Right lobe of liver (tissue), 6 donors: ENCODE measurements at regions not wholly inside any gene's neighbourhood (a gene's known extent, or its start where the extent isn't known, plus 50 kb on each side); places are given as distances from the start of the nearest gene placed in this dataset.
A peak's percentile ranks its signal among the peaks of the same experiment; 100 is the strongest.
"Not testable (repeated sequence)": the region's sequence is repeated elsewhere in the genome, so short reads cannot be mapped to it uniquely, and the experiment has no call there.

ENCODE experiments used
- ATAC-seq, 4 donors: fragments of 200-7000 bp; cut with Tn5 transposase; one replicate each; pipeline ENCODE4 v1.9.1; 2020; ENCODE audit warnings: mild to moderate bottlenecking in 4 of 4, moderate library complexity in 4 of 4
- DNase-seq, 3 donors: peaks; one replicate each; pipeline ENCODE4 v3.0.0-alpha.2; 2020
- H3K27ac ChIP-seq, 3 donors: fragments of 200-600 bp; one replicate each; pipeline ENCODE4 v1.8.0; 2022
- H3K27me3 ChIP-seq, 2 donors: fragments of 200-600 bp; one replicate each; pipeline ENCODE4 v1.8.0; 2022
- H3K36me3 ChIP-seq, 4 donors: fragments of 200-600 bp; sonication (generic) in 1 of 4; one replicate each; pipeline versions ENCODE4 v1.5.1 to v1.8.0; 2017 to 2022; ENCODE audit warnings: control low read depth in 1 of 4
- H3K4me1 ChIP-seq, 4 donors: fragments of 200-600 bp; sonication (generic) in 1 of 4; one replicate each; pipeline versions ENCODE4 v1.5.1 to v1.8.0; 2017 to 2022; ENCODE audit warnings: control low read depth in 1 of 4
- H3K4me3 ChIP-seq, 3 donors: fragments of 200-600 bp; one replicate each; pipeline ENCODE4 v1.8.0; 2022
- H3K9me3 ChIP-seq, 4 donors: fragments of 200-600 bp; sonication (generic) in 1 of 4; one replicate each; pipeline versions ENCODE4 v1.5.1 to v1.8.0; 2017 to 2022; ENCODE audit warnings: control low read depth in 1 of 4
- WGBS: methylation state at CpG from one replicate; pipeline ENCODE4 v1.1.6; 2018; ENCODE audit warnings: low coverage, low lambda C conversion rate; ENCODE audit not compliant: insufficient coverage; ENCODE audit errors: missing lambda C conversion rate; 5-methylcytosine and 5-hydroxymethylcytosine counted together
- intact Hi-C, 2 donors: fragments of 100-400 bp; cut with DNase I; formaldehyde crosslinking; loops; one replicate each; pipeline versions ENCODE4 v1.11.2 to v1.14.1; 2022
- TF ChIP-seq, protein P1 (sequence below), 4 donors: fragments of 200-600 bp in 3 of 4; fragments of 450-650 bp in 1 of 4; IDR thresholded peaks; one replicate each; pipeline versions ENCODE4 v1.5.1 to v1.8.0; 2016 to 2022; ENCODE audit warnings: antibody characterized with exemption in 4 of 4, mild to moderate bottlenecking in 2 of 4
- donor health status: DM: no; HTN: yes; CAD: no.
- donor health status: DM: no; HTN: no; CAD: no.
- donor health status: DM: no; HTN: no; CAD: no.
- donor health status: DM: no; HTN: yes; CAD: no.
- donor health status: DM: no; HTN: yes; CAD: no.

DNA sequence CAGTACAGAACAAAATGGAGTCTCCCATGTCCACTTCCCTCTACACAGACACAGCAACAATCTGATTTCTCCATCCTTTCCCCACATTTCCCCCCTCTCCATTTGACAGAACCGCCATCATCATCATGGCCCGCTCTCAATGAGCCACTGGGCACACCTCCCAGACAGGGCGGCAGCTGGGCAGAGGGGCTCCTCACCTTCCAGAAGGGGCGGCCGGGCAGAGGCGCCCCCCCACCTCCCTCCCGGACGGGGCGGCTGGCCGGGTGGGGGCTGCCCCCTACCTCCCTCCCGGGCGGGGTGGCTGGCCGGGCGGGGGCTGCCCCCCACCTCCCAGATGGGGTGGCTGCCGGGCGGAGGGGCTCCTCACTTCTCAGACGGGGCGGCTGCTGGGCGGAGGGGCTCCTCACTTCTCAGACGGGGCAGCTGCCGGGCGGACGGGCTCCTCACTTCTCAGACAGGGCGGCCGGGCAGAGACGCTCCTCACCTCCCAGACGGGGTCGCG, 337.9 kb downstream of the GOLGA6L6 start:
- DNase-seq, H3K9me3 ChIP-seq: not testable (repeated sequence)

DNA sequence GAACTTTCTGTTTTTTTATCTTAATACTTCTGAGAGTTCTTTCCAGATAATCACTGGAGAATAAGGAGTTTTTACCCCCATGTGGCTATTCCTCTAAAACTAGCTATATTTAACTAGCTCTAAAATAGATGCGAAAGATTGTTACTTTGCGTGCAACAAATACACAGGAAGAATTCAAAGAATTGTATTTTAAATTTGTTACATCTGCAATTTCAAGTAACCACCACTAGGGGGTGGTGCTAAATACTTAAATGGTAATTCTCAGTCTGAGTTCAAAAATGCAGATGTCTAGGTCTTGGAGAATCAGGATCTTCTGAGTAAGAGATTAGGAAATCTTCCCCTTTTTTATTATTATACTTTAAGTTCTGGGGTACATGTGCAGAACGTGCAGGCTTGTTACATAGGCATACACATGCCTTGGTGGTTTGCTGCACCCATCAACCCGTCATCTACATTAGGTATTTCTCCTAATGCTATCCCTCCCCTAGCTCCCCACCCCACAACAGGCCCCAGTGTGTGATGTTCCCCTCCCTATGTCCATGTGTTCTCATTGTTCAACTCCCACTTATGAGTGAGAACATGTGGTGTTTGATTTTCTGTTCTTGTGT, 346.9 kb downstream of the GOLGA6L6 start:
- H3K36me3 ChIP-seq, H3K27me3 ChIP-seq, H3K4me1 ChIP-seq, DNase-seq, intact Hi-C loops, H3K4me3 ChIP-seq, H3K9me3 ChIP-seq, H3K27ac ChIP-seq: not testable (repeated sequence)
- 44% methylated on average over 4 of the region's 4 CpGs for WGBS
- peak in 1 of 4 donors; percentile 26 for ATAC-seq
- TF ChIP-seq, protein P1, sequence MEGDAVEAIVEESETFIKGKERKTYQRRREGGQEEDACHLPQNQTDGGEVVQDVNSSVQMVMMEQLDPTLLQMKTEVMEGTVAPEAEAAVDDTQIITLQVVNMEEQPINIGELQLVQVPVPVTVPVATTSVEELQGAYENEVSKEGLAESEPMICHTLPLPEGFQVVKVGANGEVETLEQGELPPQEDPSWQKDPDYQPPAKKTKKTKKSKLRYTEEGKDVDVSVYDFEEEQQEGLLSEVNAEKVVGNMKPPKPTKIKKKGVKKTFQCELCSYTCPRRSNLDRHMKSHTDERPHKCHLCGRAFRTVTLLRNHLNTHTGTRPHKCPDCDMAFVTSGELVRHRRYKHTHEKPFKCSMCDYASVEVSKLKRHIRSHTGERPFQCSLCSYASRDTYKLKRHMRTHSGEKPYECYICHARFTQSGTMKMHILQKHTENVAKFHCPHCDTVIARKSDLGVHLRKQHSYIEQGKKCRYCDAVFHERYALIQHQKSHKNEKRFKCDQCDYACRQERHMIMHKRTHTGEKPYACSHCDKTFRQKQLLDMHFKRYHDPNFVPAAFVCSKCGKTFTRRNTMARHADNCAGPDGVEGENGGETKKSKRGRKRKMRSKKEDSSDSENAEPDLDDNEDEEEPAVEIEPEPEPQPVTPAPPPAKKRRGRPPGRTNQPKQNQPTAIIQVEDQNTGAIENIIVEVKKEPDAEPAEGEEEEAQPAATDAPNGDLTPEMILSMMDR (IDR thresholded peaks at IDR 0.05), result peak in 3 of 4 donors; percentile 32 to 48 (median 40)

More for the DNA sequence above, 337.9 kb downstream of the GOLGA6L6 start:
- H3K27ac ChIP-seq, H3K4me1 ChIP-seq, H3K4me3 ChIP-seq, H3K27me3 ChIP-seq, ATAC-seq, intact Hi-C loops, H3K36me3 ChIP-seq: not testable (repeated sequence)
- 76% methylated on average over 4 of the region's 29 CpGs for WGBS

GRCh38 chr15:20192982-20193929, 348.3 kb downstream of the GOLGA6L6 start:
- H3K4me1 ChIP-seq, H3K27ac ChIP-seq, H3K27me3 ChIP-seq, H3K9me3 ChIP-seq, H3K4me3 ChIP-seq, H3K36me3 ChIP-seq, intact Hi-C loops: not testable (repeated sequence)
- 24% methylated on average over 16 of the region's 16 CpGs for WGBS
- DNase-seq, result peak in 2 of 3 donors; percentile 47 to 61
- ATAC-seq, result peak; percentile 92 to 97 (median 94)
- TF ChIP-seq, protein P1 (IDR thresholded peaks at IDR 0.05), result peak; percentile 11 to 61 (median 58)

DNA sequence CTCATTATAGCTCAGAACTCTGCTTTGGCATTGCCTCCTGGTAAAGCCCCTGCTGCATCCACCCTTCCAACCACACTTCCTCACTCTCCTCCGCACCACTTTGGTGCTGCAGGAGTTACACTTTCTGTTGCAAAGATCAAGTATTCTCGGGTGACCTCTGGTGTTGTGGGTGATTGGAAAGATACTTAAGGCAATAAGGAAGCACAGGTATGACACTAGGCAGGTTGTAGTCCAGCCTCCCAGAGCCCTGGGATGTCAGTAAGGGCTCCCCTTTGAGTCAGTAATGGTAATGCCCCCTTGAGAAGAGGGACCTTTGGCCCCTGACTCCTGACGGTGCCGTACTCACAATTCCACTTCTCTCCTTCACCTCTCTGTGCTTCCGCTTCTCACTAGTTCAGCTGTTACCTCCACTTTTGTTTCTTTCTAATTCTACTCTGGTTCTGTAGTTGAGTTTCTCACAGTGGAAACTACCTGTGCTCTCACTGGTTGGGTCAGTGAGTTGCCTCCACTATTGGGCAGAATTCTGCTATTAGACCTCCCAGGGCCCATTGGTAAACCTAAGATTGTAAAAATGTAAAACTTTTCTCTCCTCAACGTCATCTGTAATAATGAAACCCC, 350.0 kb downstream of the GOLGA6L6 start:
- H3K4me3 ChIP-seq, H3K9me3 ChIP-seq, intact Hi-C loops, DNase-seq, H3K27ac ChIP-seq, H3K36me3 ChIP-seq, H3K4me1 ChIP-seq, H3K27me3 ChIP-seq: not testable (repeated sequence)
- peak in 1 of 4 donors; percentile 21 for ATAC-seq
- 59% methylated on average over 6 of the region's 6 CpGs for WGBS

GRCh38 chr15:20188611-20189010, 353.0 kb downstream of the GOLGA6L6 start:
- H3K36me3 ChIP-seq, H3K27ac ChIP-seq, H3K4me1 ChIP-seq, DNase-seq, H3K27me3 ChIP-seq, H3K9me3 ChIP-seq, intact Hi-C loops, H3K4me3 ChIP-seq: not testable (repeated sequence)
- peak in 2 of 4 donors; percentile 13 to 33 for ATAC-seq
- WGBS, result 30% methylated on average over 4 of the region's 4 CpGs

DNA sequence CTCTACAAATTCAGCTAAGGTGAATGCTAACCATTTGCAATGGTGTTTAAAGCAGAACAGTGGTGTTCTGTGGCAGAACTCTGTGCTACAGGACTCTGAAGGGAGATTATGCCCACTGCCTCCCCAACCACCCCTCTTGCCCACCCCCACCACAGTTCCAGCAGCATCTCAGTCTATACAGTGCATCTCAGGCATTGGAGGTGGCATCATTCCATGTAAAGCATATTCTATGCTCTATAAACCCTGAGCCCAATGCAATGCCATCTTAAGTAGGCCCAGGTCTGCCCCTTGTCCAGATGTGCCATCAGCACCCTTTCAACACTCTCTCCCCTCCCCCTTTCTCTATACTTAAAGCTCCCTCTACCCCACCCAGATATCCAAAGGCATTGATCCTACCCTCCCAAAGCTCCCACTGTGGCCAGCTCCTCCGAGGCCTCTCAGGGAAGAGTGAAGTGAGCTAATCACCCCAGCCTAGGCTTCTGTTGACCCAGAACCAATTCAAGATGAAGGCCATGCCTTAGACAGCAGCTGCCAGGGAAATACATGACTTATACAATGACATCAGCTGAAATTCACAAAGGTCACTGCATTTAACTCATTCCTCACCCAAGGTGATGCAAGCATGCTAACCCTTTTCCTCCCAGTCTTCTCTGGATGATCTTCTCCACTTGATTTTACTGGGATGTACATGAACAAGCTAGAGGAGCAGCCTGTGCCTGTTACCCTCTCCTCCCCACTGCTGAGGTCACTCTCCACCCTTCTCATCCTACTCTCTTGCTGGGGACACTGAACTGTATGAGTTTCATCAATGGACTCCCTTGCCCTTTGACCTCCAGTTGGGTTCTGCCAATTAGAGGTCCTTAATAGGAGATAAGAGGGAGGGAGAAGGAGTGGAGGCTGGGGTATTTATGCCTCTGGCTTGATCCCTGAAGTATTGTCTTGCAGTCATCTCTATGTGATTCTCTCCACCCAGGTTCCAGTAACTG, 353.9 kb downstream of the GOLGA6L6 start:
- H3K27me3 ChIP-seq, H3K27ac ChIP-seq, H3K9me3 ChIP-seq, DNase-seq, H3K4me3 ChIP-seq, intact Hi-C loops, H3K4me1 ChIP-seq, H3K36me3 ChIP-seq: not testable (repeated sequence)
- peak in 2 of 4 donors; percentile 41 to 43 for ATAC-seq
- 60% methylated on average over 1 of the region's 1 CpG for WGBS

GRCh38 chr15:20184879-20185278, 356.7 kb downstream of the GOLGA6L6 start:
- DNase-seq, H3K27ac ChIP-seq, ATAC-seq, H3K4me3 ChIP-seq, H3K27me3 ChIP-seq, H3K4me1 ChIP-seq, H3K36me3 ChIP-seq, intact Hi-C loops, H3K9me3 ChIP-seq: not testable (repeated sequence)
- WGBS, result no CpG with 5 or more reads among the region's 13 CpGs

GRCh38 chr15:20168221-20168620, 373.4 kb downstream of the GOLGA6L6 start:
- H3K4me1 ChIP-seq, H3K27ac ChIP-seq, DNase-seq, ATAC-seq, H3K4me3 ChIP-seq, H3K9me3 ChIP-seq, H3K36me3 ChIP-seq, H3K27me3 ChIP-seq, intact Hi-C loops: not testable (repeated sequence)
- WGBS, result 60% methylated on average over 20 of the region's 33 CpGs
